ENCODE measurements at regions not wholly inside any gene's neighbourhood (a gene's known extent, or its start where the extent isn't known, plus 50 kb on each side); places are given as distances from the start of the nearest gene placed in this dataset.

DNA sequence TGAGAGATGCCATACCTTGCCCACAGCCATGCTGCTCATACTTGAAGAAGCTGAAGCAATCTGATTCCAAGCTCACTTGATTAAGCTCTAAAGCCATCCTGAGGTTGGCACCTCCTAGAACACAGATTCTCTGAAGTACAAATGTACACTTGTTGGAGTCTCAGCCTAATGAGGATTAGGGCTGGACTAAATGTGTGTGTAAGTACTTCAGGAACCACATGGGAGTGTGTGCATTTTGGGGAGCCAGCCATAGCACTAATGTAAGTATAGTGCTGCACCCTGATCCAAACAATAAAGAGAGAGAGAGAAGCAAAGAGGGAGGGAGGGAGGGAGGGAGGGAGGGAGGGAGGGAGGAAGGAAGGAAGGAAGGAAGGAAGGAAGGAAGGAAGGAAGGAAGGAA lies 458.6 kb downstream of the MAFB start:
- in situ Hi-C loops (cut with HindIII; ENCODE audit: low sequenced_read_pairs) = no loop called here
- no peak for DNase-seq (ENCODE audit: low read depth)
- TF ChIP-seq, protein P1, sequence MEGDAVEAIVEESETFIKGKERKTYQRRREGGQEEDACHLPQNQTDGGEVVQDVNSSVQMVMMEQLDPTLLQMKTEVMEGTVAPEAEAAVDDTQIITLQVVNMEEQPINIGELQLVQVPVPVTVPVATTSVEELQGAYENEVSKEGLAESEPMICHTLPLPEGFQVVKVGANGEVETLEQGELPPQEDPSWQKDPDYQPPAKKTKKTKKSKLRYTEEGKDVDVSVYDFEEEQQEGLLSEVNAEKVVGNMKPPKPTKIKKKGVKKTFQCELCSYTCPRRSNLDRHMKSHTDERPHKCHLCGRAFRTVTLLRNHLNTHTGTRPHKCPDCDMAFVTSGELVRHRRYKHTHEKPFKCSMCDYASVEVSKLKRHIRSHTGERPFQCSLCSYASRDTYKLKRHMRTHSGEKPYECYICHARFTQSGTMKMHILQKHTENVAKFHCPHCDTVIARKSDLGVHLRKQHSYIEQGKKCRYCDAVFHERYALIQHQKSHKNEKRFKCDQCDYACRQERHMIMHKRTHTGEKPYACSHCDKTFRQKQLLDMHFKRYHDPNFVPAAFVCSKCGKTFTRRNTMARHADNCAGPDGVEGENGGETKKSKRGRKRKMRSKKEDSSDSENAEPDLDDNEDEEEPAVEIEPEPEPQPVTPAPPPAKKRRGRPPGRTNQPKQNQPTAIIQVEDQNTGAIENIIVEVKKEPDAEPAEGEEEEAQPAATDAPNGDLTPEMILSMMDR (IDR thresholded peaks at IDR 0.05; ENCODE audit: low read depth, low read length, missing control alignments) = no peak
- H3K4me3 ChIP-seq (ENCODE audit: low read depth, low read length) = no peak overlapping the region

DNA sequence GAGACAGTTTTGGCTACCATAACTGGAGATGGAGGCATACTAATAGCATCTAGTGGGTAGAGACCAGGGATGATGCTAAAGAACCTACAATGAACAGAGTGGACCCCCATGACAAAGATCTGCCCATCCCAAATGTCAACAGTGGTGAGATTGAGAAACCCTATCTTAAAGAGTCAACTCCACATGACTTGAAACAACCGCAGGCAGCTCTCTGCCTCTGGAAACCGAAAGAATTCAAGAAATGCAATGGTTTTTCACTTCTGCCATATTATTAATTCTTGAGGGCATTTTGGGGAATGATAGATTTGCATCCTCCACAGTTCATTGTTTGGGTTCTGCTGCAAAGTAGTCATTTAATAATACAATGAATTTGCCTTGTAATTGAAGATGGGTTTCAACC lies 463.4 kb downstream of the MAFB start:
- in situ Hi-C loops (cut with HindIII; ENCODE audit: low sequenced_read_pairs) = no loop called here
- no peak overlapping the region for H3K4me3 ChIP-seq (ENCODE audit: low read depth, low read length)
- DNase-seq (ENCODE audit: low read depth) = no peak
- TF ChIP-seq, protein P1 (IDR thresholded peaks at IDR 0.05; ENCODE audit: low read depth, low read length, missing control alignments) = no peak

DNA sequence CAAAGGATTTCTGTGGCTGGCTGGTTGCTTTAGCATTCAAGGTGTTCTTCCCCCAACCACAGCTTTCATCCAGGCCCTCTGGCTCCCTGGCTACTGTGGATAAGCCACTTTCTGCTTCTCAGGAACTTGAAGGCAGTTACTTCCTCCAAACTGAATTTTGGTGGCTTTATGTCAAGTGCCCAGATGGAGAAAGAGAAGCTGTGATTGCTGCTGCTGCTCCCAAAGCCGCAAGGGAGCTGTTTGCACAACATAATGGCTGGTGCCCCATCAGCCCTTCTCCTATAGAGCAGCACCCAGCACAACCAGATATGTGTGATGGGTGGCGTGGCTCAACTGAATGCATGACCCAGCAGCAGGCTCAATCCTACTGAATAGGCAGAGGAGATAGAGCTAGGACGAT lies 465.2 kb downstream of the MAFB start:
- in situ Hi-C loops (cut with HindIII; ENCODE audit: low sequenced_read_pairs) = no loop called here
- TF ChIP-seq, protein P1 (IDR thresholded peaks at IDR 0.05; ENCODE audit: low read depth, low read length, missing control alignments) = no peak
- H3K4me3 ChIP-seq (ENCODE audit: low read depth, low read length) = no peak overlapping the region
- no peak for DNase-seq (ENCODE audit: low read depth)

DNA sequence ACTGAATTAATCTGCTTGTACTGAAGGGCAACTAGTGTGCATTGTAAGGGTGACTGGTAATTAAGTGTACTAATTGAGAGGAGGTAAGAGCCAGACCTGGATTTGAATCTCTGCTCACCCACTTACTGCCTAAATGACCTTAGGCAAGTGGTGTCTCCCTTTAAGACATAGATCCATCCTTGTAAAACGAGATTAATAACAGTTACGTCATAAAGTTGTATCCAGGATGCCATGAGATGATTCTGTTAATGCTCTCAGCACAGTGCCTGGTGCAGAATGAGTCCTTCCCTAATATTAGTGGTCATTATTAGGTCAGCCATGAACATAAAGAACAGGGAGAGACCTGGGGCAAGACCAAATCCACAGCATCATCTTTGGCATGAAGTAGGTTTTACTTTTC lies 470.1 kb downstream of the MAFB start:
- DNase-seq (ENCODE audit: low read depth) = no peak
- TF ChIP-seq, protein P1 (IDR thresholded peaks at IDR 0.05; ENCODE audit: low read depth, low read length, missing control alignments) = no peak
- no peak overlapping the region for H3K4me3 ChIP-seq (ENCODE audit: low read depth, low read length)
- in situ Hi-C loops (cut with HindIII; ENCODE audit: low sequenced_read_pairs) = no loop called here

DNA sequence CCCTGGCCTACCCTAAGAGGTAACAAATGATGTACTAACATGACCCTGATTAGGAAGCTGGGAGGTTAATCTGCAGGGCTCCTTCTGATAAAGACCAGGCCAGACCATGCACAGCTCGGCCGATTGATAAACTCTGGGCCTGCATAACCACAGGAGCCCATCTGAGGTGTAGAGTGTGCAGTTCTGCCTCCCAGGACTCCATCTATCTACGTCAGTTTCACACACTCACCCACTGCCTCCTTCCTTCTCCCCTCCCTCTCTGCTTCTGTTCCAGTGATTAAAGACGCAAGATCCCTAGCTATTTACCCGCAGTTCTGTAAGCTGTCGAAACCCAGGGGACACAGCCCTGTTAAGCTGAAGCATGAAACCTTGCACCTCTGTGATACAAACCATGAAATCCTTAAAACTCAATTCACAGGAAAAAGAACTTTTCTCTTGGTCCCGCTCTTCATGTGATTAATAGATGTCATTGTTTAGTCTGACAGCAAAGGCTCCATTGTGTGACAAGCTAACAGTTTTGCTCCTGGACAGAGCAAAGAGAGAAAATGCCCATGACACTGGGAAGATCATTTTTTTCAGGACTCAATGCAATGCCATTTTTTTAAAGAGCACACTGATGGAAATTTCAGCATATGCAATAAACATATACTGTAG lies 470.6 kb downstream of the MAFB start:
- in situ Hi-C loops (cut with HindIII; ENCODE audit: low sequenced_read_pairs) = no loop called here
- no peak for DNase-seq (ENCODE audit: low read depth)
- TF ChIP-seq, protein P1 (IDR thresholded peaks at IDR 0.05; ENCODE audit: low read depth, low read length, missing control alignments) = no peak
- no peak overlapping the region for H3K4me3 ChIP-seq (ENCODE audit: low read depth, low read length)

DNA sequence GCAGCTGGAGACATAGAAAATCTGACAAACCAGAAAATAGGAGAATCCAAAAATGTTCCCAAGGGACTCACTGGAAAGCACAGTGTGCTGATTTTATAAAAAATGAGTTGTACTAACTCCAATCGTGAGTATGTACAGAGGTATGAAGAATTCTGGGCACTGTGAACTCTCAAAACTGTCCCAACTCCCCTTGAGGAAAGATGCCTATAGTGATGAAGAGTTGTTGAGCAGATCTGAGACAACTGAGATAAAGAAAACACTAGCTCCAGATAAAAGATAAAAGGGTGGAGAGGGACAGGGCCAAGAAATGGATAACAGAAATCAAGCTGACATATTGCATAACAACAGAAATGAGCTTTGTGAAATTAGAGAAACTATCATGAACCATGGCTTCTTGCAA lies 481.4 kb downstream of the MAFB start:
- TF ChIP-seq, protein P1 (IDR thresholded peaks at IDR 0.05; ENCODE audit: low read depth, low read length, missing control alignments) = no peak
- in situ Hi-C loops (cut with HindIII; ENCODE audit: low sequenced_read_pairs) = no loop called here
- no peak for DNase-seq (ENCODE audit: low read depth)
- H3K4me3 ChIP-seq (ENCODE audit: low read depth, low read length) = no peak overlapping the region
